ENCODE measurements at regions not wholly inside any gene's neighbourhood (a gene's known extent, or its start where the extent isn't known, plus 50 kb on each side); places are given as distances from the start of the nearest gene placed in this dataset.

GRCh38 chr14:95397325-95397724 is 77.6 kb upstream of the CLMN start:
- Histone ChIP-seq H3K36me3 (no peaks in the 10 kb centered on the region), H3K4me1 (ENCODE audit: control insufficient read depth in 1 of 2, insufficient read depth in 1 of 2, low read depth in 1 of 2, low read length in 1 of 2) (no peaks in the 10 kb centered on the region), H3K27me3 (no peaks in the 10 kb centered on the region), H3K27ac (no peak overlapping the region), H3K4me3 (ENCODE audit: low read depth in 1 of 2, low read length in 1 of 2) (no peak overlapping the region), H3K9me3 (no peaks in the 10 kb centered on the region)
- TF ChIP-seq CTCF (IDR thresholded peaks at IDR 0.05) = no peak

GRCh38 chr14:95396221-95396620 is 76.5 kb upstream of the CLMN start:
- Histone ChIP-seq H3K4me1 (ENCODE audit: control insufficient read depth in 1 of 2, insufficient read depth in 1 of 2, low read depth in 1 of 2, low read length in 1 of 2) (no peaks in the 10 kb centered on the region), H3K9me3 (no peaks in the 10 kb centered on the region), H3K4me3 (ENCODE audit: low read depth in 1 of 2, low read length in 1 of 2) (no peak overlapping the region), H3K36me3 (no peaks in the 10 kb centered on the region), H3K27ac (no peak overlapping the region), H3K27me3 (no peaks in the 10 kb centered on the region)
- TF ChIP-seq CTCF (IDR thresholded peaks at IDR 0.05) = no peak

GRCh38 chr14:95395098-95395737 is 75.5 kb upstream of the CLMN start:
- Histone ChIP-seq H3K9me3 (no peaks in the 10 kb centered on the region), H3K36me3 (no peaks in the 10 kb centered on the region), H3K4me3 (ENCODE audit: low read depth in 1 of 2, low read length in 1 of 2) (no peak overlapping the region), H3K4me1 (ENCODE audit: control insufficient read depth in 1 of 2, insufficient read depth in 1 of 2, low read depth in 1 of 2, low read length in 1 of 2) (no peaks in the 10 kb centered on the region), H3K27ac (no peak overlapping the region), H3K27me3 (no peaks in the 10 kb centered on the region)
- no peak for TF ChIP-seq CTCF (IDR thresholded peaks at IDR 0.05)

GRCh38 chr14:95394297-95395097 is 74.8 kb upstream of the CLMN start:
- Histone ChIP-seq H3K27ac (no peak overlapping the region), H3K9me3 (no peaks in the 10 kb centered on the region), H3K36me3 (no peaks in the 10 kb centered on the region), H3K4me3 (ENCODE audit: low read depth in 1 of 2, low read length in 1 of 2) (no peak overlapping the region), H3K4me1 (ENCODE audit: control insufficient read depth in 1 of 2, insufficient read depth in 1 of 2, low read depth in 1 of 2, low read length in 1 of 2) (no peaks in the 10 kb centered on the region), H3K27me3 (no peaks in the 10 kb centered on the region)
- TF ChIP-seq CTCF (IDR thresholded peaks at IDR 0.05) = no peak

GRCh38 chr14:95392841-95393240 is 73.1 kb upstream of the CLMN start:
- no peaks in the 10 kb centered on the region for H3K27me3 ChIP-seq
- H3K4me1 ChIP-seq (ENCODE audit: control insufficient read depth in 1 of 2, insufficient read depth in 1 of 2, low read depth in 1 of 2, low read length in 1 of 2) = no peaks in the 10 kb centered on the region
- H3K27ac ChIP-seq = no peak overlapping the region
- TF ChIP-seq CTCF (IDR thresholded peaks at IDR 0.05) = no peak
- no peaks in the 10 kb centered on the region for H3K36me3 ChIP-seq
- H3K9me3 ChIP-seq = no peaks in the 10 kb centered on the region
- H3K4me3 ChIP-seq (ENCODE audit: low read depth in 1 of 2, low read length in 1 of 2) = no peak overlapping the region

Data from neutrophil (primary cell).